Activated CD8-positive, alpha-beta T cell treated with anti-CD3 and anti-CD28 coated beads for 36 hours (primary cell): ENCODE measurements at regions not wholly inside any gene's neighbourhood (a gene's known extent, or its start where the extent isn't known, plus 50 kb on each side); places are given as distances from the start of the nearest gene placed in this dataset.

Source experiments
- ATAC-seq: fragments of 200-7000 bp; cut with Tn5 transposase; one replicate; pipeline ENCODE4 v1.10.0; 2021; ENCODE audit warnings: mild to moderate bottlenecking, moderate library complexity
- CTCF ChIA-PET: fragments of 350-600 bp; sonication (Branson Sonifier 250); formaldehyde crosslinking; loops from one replicate; lab custom pipeline; 2021; ENCODE audit warnings: antibody characterized with exemption; lab: Charles Lee
- POLR2A ChIA-PET: fragments of 350-600 bp; sonication (Branson Sonifier 250); formaldehyde crosslinking; loops from one replicate; lab custom pipeline; 2021; ENCODE audit warnings: antibody characterized with exemption; lab: Charles Lee
- DNase-seq: peaks from one replicate; pipeline ENCODE4 v3.0.0-alpha.2; 2020
- H3K27ac Mint-ChIP-seq: one replicate; pipeline ENCODE4 v1.8.0; 2021; ENCODE audit warnings: mild to moderate bottlenecking, mixed read lengths
- H3K27me3 Mint-ChIP-seq: one replicate; pipeline ENCODE4 v1.8.0; 2021; ENCODE audit warnings: mixed read lengths
- H3K36me3 Mint-ChIP-seq: one replicate; pipeline ENCODE4 v1.8.0; 2021; ENCODE audit warnings: low read depth, mixed read lengths
- H3K4me1 Mint-ChIP-seq: one replicate; pipeline ENCODE4 v1.8.0; 2021; ENCODE audit warnings: low read depth, mixed read lengths
- H3K4me3 Mint-ChIP-seq: one replicate; pipeline ENCODE4 v1.8.0; 2021; ENCODE audit warnings: mild to moderate bottlenecking, moderate library complexity, mixed read lengths
- H3K9me3 Mint-ChIP-seq: one replicate; pipeline ENCODE4 v1.8.0; 2021; ENCODE audit warnings: mixed read lengths
- intact Hi-C: fragments of 100-400 bp; cut with micrococcal nuclease; formaldehyde crosslinking; loops from one replicate; pipeline ENCODE4 v1.10.0; 2022
- TF ChIP-seq, protein P1 (sequence below): fragments of 200-600 bp; IDR thresholded peaks from one replicate; pipeline ENCODE4 v1.8.0; 2022; ENCODE audit warnings: antibody characterized with exemption, mild to moderate bottlenecking

DNA sequence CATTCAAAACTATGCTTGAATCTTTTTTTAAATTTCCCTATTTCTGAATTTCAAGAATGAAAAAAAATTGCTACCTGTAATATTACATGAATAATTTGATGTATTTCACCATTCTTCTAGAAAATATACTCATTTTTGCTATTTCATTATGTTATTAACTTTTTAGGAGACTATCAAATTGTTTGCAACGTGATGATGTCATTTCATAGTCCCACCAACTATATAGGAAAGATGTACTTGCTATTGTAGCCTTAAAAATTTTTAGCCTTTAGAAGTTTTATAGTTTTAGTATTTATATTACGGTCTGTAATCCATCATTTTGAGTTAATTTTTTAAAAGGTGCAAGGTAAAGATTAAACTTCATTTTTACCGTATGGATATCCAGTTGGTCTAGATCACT, 81.4 kb upstream of the AHI1 start:
- H3K4me1 Mint-ChIP-seq = peaks cover 47% of the 10 kb centered on the region
- no peaks in the 10 kb centered on the region for H3K9me3 Mint-ChIP-seq
- H3K36me3 Mint-ChIP-seq = peaks cover 13% of the 10 kb centered on the region
- ChIA-PET POLR2A (no interaction called here), CTCF (no interaction called here)
- H3K27me3 Mint-ChIP-seq = no peaks in the 10 kb centered on the region
- no peak overlapping the region for H3K4me3 Mint-ChIP-seq
- DNase-seq = no peak
- TF ChIP-seq, protein P1, sequence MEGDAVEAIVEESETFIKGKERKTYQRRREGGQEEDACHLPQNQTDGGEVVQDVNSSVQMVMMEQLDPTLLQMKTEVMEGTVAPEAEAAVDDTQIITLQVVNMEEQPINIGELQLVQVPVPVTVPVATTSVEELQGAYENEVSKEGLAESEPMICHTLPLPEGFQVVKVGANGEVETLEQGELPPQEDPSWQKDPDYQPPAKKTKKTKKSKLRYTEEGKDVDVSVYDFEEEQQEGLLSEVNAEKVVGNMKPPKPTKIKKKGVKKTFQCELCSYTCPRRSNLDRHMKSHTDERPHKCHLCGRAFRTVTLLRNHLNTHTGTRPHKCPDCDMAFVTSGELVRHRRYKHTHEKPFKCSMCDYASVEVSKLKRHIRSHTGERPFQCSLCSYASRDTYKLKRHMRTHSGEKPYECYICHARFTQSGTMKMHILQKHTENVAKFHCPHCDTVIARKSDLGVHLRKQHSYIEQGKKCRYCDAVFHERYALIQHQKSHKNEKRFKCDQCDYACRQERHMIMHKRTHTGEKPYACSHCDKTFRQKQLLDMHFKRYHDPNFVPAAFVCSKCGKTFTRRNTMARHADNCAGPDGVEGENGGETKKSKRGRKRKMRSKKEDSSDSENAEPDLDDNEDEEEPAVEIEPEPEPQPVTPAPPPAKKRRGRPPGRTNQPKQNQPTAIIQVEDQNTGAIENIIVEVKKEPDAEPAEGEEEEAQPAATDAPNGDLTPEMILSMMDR = no peak
- intact Hi-C loops = loop anchor here (5.0 kb wide), 1 partner anchor 42 kb away; no protein-coding TSS in a partner anchor
- ATAC-seq = no peak
- no peak overlapping the region for H3K27ac Mint-ChIP-seq

DNA sequence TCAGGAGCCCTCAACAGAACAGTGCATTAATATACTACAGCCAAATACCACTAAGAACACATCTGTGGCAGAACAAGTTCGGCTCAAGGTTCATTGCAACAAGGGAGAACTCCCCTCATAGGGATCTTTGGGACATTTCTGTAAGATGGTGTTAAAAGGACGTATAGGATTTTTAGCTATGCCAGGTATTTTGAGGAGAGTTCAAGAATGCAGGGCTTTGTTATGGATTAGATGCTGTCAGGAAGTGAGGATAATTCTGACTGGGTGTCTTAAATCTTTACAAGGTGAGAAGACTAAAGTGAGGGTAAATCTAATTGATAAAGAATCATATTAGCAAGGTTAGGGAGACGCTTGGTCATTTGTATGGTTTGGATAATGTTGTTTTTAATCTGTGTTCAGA, 83.7 kb upstream of the AHI1 start:
- ChIA-PET CTCF (interaction anchor here (1.4 to 1.7 kb wide), 2 partner anchors 13 to 45 kb away, joined by 4 to 7 read pairs; no protein-coding TSS in a partner anchor), POLR2A (no interaction called here)
- H3K27ac Mint-ChIP-seq = peak overlapping the region; percentile 26
- ATAC-seq = no peak
- H3K36me3 Mint-ChIP-seq = peaks cover 17% of the 10 kb centered on the region
- no peaks in the 10 kb centered on the region for H3K27me3 Mint-ChIP-seq
- H3K9me3 Mint-ChIP-seq = no peaks in the 10 kb centered on the region
- H3K4me3 Mint-ChIP-seq = no peak overlapping the region
- TF ChIP-seq, protein P1 = no peak
- intact Hi-C loops = no loop called here
- no peak for DNase-seq
- peaks cover 56% of the 10 kb centered on the region for H3K4me1 Mint-ChIP-seq

DNA sequence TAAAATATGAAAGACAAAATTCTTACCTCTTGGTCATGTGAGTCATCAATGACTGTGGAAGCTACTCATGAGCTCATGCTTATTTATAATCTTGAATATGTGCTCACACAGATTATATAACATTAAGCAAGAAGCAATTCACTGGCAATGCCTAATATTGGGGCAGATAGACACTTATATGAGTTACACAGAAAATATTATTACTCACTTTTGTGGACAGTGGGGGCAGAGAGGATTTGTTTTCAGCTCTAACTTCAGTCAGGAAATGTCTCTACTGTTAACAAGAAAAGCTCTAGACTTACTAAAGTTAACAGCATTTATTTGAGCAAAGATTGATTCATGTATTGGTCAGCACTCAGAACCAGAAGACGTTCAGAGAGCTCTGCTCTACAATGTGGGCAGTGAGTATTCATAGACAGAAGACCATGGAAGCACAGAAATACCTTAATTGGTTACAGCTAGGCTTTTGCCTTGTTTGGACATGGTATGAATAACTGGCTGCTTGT, 85.8 kb upstream of the AHI1 start:
- Mint-ChIP-seq H3K27ac (peak overlapping the region; percentile 73), H3K27me3 (no peaks in the 10 kb centered on the region), H3K9me3 (peaks cover 4% of the 10 kb centered on the region), H3K36me3 (peaks cover 25% of the 10 kb centered on the region), H3K4me3 (no peak overlapping the region), H3K4me1 (peaks cover 48% of the 10 kb centered on the region)
- DNase-seq (no peak), ATAC-seq (peak; percentile 41)
- intact Hi-C loops = no loop called here
- TF ChIP-seq, protein P1 = no peak
- ChIA-PET CTCF (interaction anchor here (1.1 to 1.4 kb wide), 3 partner anchors 15 to 47 kb away, joined by 3 to 10 read pairs (median 7); no protein-coding TSS in a partner anchor), POLR2A (no interaction called here)

DNA sequence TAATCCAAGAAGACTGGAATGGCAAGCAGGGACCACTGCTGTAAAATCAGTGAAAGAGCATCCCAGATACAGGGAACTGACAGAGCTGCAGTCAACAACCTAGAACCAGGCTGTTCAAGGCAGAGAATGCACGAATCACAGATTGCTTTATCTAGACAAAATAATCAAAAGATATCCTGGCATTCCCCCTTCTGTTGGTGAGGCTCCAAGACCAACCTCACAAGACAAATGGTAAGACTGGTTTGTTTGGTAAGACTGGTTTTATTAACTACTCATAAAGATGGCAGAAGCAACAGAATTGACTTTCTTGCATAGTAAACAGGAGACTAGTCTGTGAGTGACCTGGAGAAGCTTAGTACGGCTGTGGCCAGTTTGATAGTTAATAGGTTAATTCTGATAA, 88.8 kb upstream of the AHI1 start:
- DNase-seq (no peak), ATAC-seq (no peak)
- ChIA-PET CTCF (interaction anchor here (1.1 to 2.3 kb wide), 6 partner anchors 9 to 324 kb away, joined by 3 to 8 read pairs (median 5); no protein-coding TSS in a partner anchor), POLR2A (interaction anchor here (0.6 to 1.2 kb wide), 3 partner anchors 9 to 216 kb away, joined by 3 read pairs; no protein-coding TSS in a partner anchor)
- H3K4me1 Mint-ChIP-seq = peaks cover 40% of the 10 kb centered on the region
- H3K27me3 Mint-ChIP-seq = no peaks in the 10 kb centered on the region
- H3K4me3 Mint-ChIP-seq = no peak overlapping the region
- H3K36me3 Mint-ChIP-seq = peaks cover 31% of the 10 kb centered on the region
- TF ChIP-seq, protein P1 = no peak
- intact Hi-C loops = loop anchor here (5.0 kb wide), 1 partner anchor 56 kb away; no protein-coding TSS in a partner anchor
- peak overlapping the region; percentile 80 for H3K27ac Mint-ChIP-seq
- H3K9me3 Mint-ChIP-seq = peaks cover 19% of the 10 kb centered on the region

DNA sequence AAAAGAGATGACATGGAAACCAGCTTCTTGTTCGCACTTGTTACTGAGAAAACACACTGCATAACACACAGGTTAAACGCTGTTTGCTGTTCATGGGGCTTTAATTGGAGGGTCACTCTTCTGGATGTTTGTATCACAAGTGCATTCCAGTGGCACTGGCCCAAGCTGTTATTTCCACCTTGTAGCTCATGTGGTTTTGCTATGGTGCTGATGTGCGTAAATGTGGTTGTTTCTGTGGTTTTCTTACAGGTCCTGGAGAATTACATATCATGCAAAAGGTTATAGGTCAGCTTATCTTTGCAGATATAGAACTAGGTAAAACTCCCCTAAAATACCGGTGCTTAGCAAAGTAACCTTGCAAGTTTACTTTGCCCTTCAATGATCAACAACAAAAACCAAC, 89.3 kb upstream of the AHI1 start:
- Mint-ChIP-seq H3K4me3 (no peak overlapping the region), H3K4me1 (peaks cover 39% of the 10 kb centered on the region), H3K9me3 (peaks cover 19% of the 10 kb centered on the region), H3K27me3 (no peaks in the 10 kb centered on the region), H3K36me3 (peaks cover 29% of the 10 kb centered on the region), H3K27ac (peak overlapping the region; percentile 80)
- ChIA-PET CTCF (interaction anchor here (1.1 to 2.3 kb wide), 6 partner anchors 9 to 323 kb away, joined by 3 to 8 read pairs (median 5); no protein-coding TSS in a partner anchor), POLR2A (interaction anchor here (0.6 to 1.2 kb wide), 3 partner anchors 10 to 216 kb away, joined by 3 read pairs; no protein-coding TSS in a partner anchor)
- intact Hi-C loops = loop anchor here (5.0 kb wide), 1 partner anchor 55 kb away; no protein-coding TSS in a partner anchor
- DNase-seq (peak; percentile 72), ATAC-seq (peak; percentile 75)
- TF ChIP-seq, protein P1 = no peak
